NCI-H69 (cell line): ENCODE measurements at regions not wholly inside any gene's neighbourhood (a gene's known extent, or its start where the extent isn't known, plus 50 kb on each side); places are given as distances from the start of the nearest gene placed in this dataset.
"Not testable (repeated sequence)": the region's sequence is repeated elsewhere in the genome, so short reads cannot be mapped to it uniquely, and the experiment has no call there.

ENCODE experiments used
- DNase-seq: peaks from one replicate; lab custom pipeline; 2025; lab: John Stamatoyannopoulos, UW

DNA sequence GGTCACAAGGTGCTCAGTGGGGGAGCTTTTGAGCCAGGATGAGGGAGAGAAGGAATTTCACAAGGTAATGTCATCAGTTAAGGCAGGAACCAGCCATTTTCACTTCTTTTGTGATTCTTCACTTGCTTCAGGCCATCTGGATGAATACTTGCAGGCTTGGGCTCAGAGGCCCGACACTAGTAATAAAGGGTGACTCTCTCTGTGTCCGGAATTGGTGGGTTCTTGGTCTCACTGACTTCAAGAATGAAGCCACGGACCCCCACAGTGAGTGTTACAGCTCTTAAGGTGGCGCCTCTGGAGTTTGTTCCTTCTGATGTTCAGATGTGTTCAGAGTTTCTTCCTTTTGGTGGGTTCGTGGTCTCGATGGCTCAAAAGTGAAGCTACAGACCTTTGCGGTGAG is 131.8 kb upstream of the RXFP2 start:
- not testable (repeated sequence) for DNase-seq

- not testable (repeated sequence) for DNase-seq
Measured at GRCh38 chr13:31608780-31609179, 130.5 kb upstream of the RXFP2 start.

- DNase-seq: no peak
Measured at GRCh38 chr13:31610270-31610998, 128.9 kb upstream of the RXFP2 start.

- no peak for DNase-seq
Measured at GRCh38 chr13:31611214-31611613, 128.1 kb upstream of the RXFP2 start.

- no peak for DNase-seq
Measured at GRCh38 chr13:31614073-31614472, 125.3 kb upstream of the RXFP2 start.

DNA sequence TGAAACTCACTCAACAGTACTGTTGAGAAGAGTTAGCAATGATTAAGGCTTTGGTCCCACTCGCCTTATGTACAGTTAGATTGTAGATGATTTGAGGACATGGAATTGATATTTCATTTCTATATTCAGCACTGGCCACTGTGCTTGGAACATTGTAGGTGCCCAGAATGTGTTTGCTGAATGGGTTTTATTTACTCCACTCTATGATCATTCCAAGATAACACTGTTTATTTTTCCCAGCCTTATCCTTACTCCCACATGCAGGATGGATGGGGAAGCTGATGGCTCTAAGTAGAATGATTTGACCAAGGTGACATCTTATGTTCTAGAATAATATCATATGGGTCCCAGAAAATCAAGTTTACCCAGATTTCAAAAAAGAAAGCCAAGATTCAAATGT is 124.6 kb upstream of the RXFP2 start:
- DNase-seq: no peak

GRCh38 chr13:31625115-31625514 is 114.2 kb upstream of the RXFP2 start:
- no peak for DNase-seq

DNA sequence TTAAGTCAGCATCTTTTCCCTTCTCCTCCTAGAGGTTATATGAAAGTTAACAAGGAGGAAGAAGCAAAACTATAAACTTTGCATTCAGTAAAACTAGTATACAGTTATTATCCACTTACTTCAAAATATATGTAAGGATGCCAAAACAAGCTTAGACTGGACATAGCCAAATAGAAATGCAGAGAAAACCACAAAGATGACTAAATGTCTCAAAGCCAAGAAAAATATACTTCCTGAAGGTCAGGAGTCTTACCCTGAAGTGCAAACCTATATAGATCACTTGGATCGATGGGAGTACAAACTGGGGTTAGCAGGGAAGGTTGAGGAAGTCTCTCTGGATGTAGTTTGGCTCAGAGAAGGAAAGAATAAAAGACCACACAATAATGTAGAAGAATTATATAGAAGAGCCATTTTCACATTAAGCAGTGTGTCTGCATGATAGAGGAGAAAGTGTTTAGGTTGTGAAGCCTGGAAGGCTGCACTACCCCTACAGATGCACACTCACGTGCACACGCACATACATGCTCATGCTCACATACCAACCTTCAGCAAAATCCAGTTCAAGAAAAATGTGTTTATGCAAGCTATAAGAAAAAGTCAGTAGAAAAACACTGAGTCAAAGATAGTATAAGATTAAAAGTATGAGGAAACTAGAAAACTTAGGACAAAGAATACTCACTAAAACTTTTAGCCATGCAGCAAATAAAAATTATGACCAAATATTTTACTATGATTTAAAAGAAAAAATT is 112.1 kb upstream of the RXFP2 start:
- no peak for DNase-seq

DNA sequence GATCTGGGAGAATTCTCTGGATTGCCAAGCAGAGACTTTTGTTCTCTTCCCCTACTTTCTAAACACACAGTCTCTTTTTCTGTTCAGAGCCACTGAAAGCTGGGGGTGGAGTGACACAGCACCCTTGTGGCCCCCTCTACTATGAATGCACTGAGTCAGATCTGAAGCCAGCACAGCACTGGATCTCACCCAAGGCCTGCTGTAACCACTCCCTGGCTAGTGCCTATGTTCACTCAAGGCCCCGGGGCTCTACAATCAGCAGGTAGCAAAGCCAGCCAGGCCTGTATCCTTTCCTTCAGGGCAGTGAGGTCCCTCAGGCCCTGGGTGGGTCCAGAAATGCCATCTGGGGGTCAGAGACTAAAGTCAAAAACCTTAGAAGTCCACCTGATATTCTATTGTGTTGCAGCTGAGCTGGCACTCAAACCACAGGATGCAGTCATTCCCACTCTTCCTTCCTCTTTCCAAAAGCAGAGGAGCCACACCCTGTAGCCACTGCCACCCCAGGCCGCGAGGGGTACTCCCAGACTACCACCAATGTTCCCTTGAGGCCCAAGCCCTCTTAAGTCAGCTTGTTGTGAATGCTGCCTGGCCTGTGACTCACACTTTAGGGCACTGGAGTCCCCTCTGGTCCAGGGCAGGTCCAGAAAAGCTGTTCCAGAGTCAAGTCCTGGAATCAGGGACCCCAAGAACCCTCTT is 110.1 kb upstream of the RXFP2 start:
- DNase-seq: no peak

DNA sequence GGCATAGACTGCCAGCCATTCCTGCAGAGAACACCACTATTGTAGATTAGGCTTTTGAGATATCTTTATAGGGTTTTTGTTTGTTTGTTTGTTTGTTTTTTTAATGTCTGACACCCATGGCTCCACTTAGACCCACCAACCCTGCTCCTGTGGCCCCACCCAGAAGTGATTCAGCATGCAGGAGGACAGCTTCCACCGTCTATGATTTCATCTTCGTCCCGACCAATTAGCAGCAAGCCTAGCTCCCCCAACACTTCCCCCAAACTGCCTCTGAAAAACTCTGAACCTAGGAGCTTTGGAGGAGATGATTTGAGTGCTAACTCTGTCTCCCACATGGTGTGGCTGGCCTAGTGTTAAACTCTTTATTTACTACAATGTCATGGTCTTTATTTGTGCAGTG is 108.3 kb upstream of the RXFP2 start:
- no peak for DNase-seq

DNA sequence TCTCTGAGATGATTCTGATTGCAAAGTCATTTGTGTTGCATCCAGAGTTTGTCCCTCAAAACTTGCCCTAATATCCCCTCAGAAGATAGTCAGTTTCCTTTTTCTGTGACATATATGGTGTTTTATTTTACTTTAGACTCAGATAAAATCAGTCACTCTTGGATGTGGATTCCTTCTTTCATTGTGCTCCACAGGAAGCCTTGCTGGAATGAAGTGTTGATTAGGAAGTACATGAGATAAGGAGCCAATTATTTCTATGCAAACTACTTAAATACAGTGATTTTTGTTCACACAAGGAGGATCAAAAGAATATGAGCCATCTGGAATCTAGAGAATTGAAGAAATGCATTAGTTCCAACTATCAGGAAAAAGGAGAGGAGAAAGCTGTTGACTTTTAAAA is 107.6 kb upstream of the RXFP2 start:
- DNase-seq: no peak

DNA sequence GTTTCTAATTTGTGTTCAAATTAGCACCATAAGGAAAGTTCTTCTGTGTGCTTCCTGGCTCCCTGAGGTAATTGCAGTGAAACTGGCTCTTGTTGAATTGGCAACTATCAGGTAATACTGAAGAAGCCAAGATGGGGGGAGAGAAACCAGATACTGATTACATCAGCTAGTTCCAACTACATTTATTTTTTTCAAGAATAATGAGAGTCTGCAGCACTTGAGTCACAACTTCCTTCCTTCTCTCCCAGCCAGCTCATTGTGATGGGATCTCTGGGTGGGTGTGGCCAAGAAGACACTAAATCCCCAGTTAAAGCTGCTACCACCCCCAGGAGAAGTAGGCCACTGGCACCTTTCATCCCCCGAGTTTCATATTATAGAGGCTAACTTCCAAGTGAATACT is 100.7 kb upstream of the RXFP2 start:
- no peak for DNase-seq

GRCh38 chr13:31639443-31640163 is 99.7 kb upstream of the RXFP2 start:
- no peak for DNase-seq

GRCh38 chr13:31649766-31650165 is 89.6 kb upstream of the RXFP2 start:
- no peak for DNase-seq

DNA sequence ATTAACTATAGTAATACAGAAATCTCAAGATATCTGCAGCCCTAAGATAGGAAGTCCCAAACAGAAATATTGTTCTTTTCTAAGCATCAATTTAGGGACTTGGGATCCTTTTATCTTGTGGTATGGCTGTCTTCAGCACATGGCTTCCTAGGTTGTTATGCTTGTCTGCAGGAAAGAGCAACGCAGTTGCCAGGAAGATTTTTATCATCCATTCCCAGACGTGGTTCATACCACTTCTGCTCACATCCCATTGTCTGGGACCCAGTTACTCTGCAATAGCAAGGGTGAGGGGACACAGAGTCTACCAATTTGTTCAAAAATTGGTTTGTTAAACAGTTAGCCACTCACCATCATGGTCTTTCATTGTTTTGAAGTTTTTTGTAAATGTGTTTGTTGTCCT is 85.6 kb upstream of the RXFP2 start:
- DNase-seq: no peak

GRCh38 chr13:31663880-31664585 is 75.3 kb upstream of the RXFP2 start:
- no peak for DNase-seq

DNA sequence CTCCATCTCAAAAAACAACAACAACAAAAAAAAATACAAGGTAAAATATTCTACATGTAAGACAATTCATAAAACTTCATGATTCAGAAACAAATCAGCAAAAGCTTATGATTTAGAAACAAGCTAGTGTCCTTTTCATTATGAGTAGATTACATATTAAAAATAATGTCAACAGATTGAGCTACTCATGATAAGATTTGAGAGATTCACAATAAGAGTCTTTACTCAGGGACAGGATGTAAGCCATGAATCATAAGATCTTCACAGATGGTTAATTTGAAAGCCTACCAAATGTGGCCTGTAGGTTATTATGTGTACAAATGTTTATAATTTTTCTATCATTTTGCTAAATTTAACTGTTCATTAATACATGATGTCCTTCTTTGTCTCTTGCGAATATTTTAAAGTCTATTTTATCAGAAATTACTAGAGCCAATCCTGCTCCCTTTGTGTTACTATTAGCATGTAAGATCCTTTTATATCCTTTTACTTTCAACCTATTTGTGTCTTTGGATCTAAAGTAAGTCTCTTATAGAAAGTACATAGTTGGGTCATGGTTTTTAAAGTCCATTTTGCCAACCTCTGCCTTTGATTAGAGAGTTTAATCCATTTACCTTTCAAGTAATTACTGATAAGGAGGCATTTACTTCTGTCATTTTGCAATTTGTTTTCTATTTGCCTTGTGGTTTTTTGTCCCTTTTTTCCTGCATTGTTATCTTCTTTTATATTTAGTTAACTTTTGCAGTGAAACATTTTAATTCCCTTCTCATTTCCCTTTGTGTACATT is 68.3 kb upstream of the RXFP2 start:
- DNase-seq: no peak

GRCh38 chr13:31674051-31674450 is 65.3 kb upstream of the RXFP2 start:
- no peak for DNase-seq

- DNase-seq: no peak
Measured at GRCh38 chr13:31675440-31675953, 63.8 kb upstream of the RXFP2 start.

GRCh38 chr13:31681133-31681532 is 58.2 kb upstream of the RXFP2 start:
- no peak for DNase-seq

DNA sequence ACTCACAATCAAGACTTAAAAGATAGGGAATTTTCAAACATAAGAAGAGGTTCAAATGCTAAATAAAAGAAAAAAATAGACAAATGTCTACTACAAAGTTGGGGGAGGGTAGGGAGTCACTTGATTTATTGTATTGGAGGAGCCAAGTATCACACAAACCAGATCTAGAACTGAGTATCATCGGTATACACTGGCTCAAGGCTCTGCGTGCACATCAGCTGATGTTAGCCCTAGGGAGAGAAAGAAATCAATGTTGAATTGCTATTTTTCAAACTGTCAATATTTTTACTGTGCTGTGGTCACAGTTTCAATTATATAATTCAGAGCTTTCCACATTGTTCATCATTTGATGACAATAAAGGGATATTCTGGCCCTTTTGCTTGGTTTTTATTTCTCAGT is 54.9 kb upstream of the RXFP2 start:
- DNase-seq: no peak
